Activated B cell treated with CpG ODN at 0.5 μM for 24 hours (primary cell): ENCODE measurements at regions not wholly inside any gene's neighbourhood (a gene's known extent, or its start where the extent isn't known, plus 50 kb on each side); places are given as distances from the start of the nearest gene placed in this dataset.

ENCODE experiments used
- ATAC-seq: fragments of 200-7000 bp; cut with Tn5 transposase; one replicate; pipeline ENCODE4 v1.10.0; 2021; ENCODE audit warnings: low read depth, mild to moderate bottlenecking, moderate library complexity
- CTCF ChIA-PET: fragments of 350-600 bp; sonication (Branson Sonifier 250); formaldehyde crosslinking; loops from one replicate; lab custom pipeline; 2021; ENCODE audit warnings: antibody characterized with exemption; lab: Charles Lee
- POLR2A ChIA-PET: fragments of 350-600 bp; sonication (Branson Sonifier 250); formaldehyde crosslinking; loops from one replicate; lab custom pipeline; 2021; ENCODE audit warnings: antibody characterized with exemption; lab: Charles Lee
- DNase-seq: peaks from one replicate; pipeline ENCODE4 v3.0.0; 2022
- H3K27ac Mint-ChIP-seq: one replicate; pipeline ENCODE4 v1.8.0; 2020; ENCODE audit warnings: mixed read lengths
- H3K27me3 Mint-ChIP-seq: one replicate; pipeline ENCODE4 v1.8.0; 2021; ENCODE audit warnings: mixed read lengths
- H3K36me3 Mint-ChIP-seq: one replicate; pipeline ENCODE4 v1.8.0; 2021; ENCODE audit warnings: low read depth, mixed read lengths
- H3K4me1 Mint-ChIP-seq: one replicate; pipeline ENCODE4 v1.8.0; 2021; ENCODE audit warnings: mixed read lengths
- H3K4me3 Mint-ChIP-seq: one replicate; pipeline ENCODE4 v1.8.0; 2020; ENCODE audit warnings: mild to moderate bottlenecking, mixed read lengths
- H3K9me3 Mint-ChIP-seq: one replicate; pipeline ENCODE4 v1.8.0; 2020; ENCODE audit warnings: mixed read lengths
- intact Hi-C: fragments of 100-400 bp; cut with micrococcal nuclease; formaldehyde crosslinking; loops from one replicate; pipeline ENCODE4 v1.15.1; 2024
- TF ChIP-seq, protein P1 (sequence below): fragments of 200-600 bp; IDR thresholded peaks from one replicate; pipeline ENCODE4 v1.8.0; 2022; ENCODE audit warnings: antibody characterized with exemption, mild to moderate bottlenecking

DNA sequence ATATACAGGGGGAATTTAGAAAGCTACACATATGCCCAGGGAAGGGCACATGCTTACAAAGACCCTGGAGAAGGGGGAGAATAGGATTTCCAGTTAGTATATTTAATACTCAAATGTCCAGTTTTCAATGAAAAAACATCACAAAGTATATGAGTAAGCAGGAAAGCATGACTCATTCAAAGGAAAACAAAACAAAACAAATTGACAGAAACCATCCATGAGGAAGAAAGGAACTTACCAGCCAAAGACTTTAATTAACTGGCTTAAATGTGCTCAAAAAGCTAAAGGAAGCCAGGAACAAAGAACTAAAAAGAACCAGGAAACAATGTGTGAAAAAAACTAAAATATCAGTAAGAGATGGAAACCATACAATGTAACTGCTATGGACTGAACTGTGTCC is 716.2 kb upstream of the ARGLU1 start:
- ChIA-PET CTCF (no interaction called here), POLR2A (no interaction called here)
- intact Hi-C loops: no loop called here
- no peak for DNase-seq
- no peaks in the 10 kb centered on the region for H3K4me1 Mint-ChIP-seq
- no peak overlapping the region for H3K27ac Mint-ChIP-seq
- TF ChIP-seq, protein P1, sequence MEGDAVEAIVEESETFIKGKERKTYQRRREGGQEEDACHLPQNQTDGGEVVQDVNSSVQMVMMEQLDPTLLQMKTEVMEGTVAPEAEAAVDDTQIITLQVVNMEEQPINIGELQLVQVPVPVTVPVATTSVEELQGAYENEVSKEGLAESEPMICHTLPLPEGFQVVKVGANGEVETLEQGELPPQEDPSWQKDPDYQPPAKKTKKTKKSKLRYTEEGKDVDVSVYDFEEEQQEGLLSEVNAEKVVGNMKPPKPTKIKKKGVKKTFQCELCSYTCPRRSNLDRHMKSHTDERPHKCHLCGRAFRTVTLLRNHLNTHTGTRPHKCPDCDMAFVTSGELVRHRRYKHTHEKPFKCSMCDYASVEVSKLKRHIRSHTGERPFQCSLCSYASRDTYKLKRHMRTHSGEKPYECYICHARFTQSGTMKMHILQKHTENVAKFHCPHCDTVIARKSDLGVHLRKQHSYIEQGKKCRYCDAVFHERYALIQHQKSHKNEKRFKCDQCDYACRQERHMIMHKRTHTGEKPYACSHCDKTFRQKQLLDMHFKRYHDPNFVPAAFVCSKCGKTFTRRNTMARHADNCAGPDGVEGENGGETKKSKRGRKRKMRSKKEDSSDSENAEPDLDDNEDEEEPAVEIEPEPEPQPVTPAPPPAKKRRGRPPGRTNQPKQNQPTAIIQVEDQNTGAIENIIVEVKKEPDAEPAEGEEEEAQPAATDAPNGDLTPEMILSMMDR: no peak
- ATAC-seq: no peak
- peaks cover 2% of the 10 kb centered on the region for H3K9me3 Mint-ChIP-seq
- H3K27me3 Mint-ChIP-seq: no peaks in the 10 kb centered on the region
- H3K4me3 Mint-ChIP-seq: no peak overlapping the region
- no peaks in the 10 kb centered on the region for H3K36me3 Mint-ChIP-seq

DNA sequence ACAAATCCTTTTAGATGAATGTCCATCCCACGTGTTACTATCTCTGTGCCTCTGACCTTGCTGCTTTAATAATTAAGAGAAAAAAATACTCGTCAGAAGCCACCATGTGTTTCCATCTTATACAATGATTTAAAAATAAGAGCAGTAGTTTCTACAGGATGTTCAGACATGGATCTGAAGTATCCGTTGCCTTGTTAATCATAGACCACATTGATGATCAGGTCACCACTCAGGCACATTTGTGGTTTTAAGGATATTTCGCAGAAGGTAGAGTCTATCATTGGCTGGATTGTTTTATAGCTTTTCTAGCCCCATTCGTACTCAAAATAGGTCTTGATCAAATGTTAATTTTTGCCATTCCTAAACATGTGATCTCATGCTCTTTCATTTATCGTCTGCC is 710.0 kb upstream of the ARGLU1 start:
- POLR2A ChIA-PET: no interaction called here
- no peaks in the 10 kb centered on the region for H3K36me3 Mint-ChIP-seq
- H3K4me3 Mint-ChIP-seq: no peak overlapping the region
- CTCF ChIA-PET: no interaction called here
- DNase-seq (no peak), ATAC-seq (no peak)
- intact Hi-C loops: no loop called here
- H3K27me3 Mint-ChIP-seq: no peaks in the 10 kb centered on the region
- TF ChIP-seq, protein P1: no peak
- H3K27ac Mint-ChIP-seq: no peak overlapping the region
- no peaks in the 10 kb centered on the region for H3K4me1 Mint-ChIP-seq
- H3K9me3 Mint-ChIP-seq: peaks cover 5% of the 10 kb centered on the region

DNA sequence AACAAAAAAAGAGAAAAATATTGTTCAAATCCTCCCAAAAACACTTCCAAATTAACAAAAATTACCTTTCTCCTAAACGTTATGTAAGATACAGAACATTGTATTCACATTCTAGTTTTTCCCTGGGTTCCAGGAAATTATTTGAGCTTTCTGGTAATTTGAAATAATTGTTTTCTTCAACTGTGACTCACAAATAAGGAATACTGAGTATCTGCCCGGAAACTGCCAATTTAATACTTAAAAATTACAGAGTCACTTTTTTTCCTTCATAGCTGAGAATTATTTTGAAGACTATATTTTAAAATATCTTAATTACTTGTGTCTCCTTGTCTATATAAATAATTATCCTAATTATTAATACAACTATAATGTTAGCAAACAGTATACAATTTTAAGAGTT is 709.0 kb upstream of the ARGLU1 start:
- ATAC-seq (no peak), DNase-seq (no peak)
- ChIA-PET POLR2A (no interaction called here), CTCF (no interaction called here)
- Mint-ChIP-seq H3K9me3 (peaks cover 5% of the 10 kb centered on the region), H3K36me3 (no peaks in the 10 kb centered on the region), H3K4me1 (no peaks in the 10 kb centered on the region), H3K4me3 (no peak overlapping the region), H3K27me3 (no peaks in the 10 kb centered on the region), H3K27ac (no peak overlapping the region)
- intact Hi-C loops: no loop called here
- TF ChIP-seq, protein P1: no peak

DNA sequence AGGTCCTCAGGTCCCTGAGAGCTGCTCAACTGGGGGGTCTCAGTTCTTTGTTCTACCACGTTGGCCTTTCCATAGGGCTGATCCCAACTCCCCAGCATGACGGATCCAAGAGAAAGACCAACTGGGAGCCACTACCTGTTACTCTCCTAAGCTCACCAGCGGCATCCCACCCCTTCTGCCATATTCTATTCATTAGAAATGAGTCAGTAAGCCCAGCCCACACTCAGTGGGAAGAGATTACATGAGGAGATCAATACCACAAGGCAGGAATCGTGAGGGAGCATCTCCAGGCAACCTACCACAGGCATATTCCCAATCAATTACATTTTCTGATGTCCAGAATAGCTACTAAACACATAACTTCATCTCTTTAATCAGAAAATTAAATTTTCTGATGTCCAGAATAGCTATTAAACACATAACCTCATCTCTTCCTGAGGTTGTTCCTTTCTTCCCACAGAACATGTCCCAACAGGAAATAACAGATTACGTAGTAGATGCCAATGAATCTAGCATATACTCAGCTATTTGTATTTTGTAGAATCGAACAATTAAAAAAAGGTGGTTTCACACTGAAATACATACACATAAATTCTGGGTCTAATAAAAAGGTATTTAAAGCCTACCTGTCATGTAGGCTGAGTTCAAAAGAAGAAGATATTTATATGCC is 708.1 kb upstream of the ARGLU1 start:
- no peak for ATAC-seq
- H3K4me1 Mint-ChIP-seq: no peaks in the 10 kb centered on the region
- TF ChIP-seq, protein P1: no peak
- ChIA-PET CTCF (no interaction called here), POLR2A (no interaction called here)
- no peaks in the 10 kb centered on the region for H3K27me3 Mint-ChIP-seq
- no peak overlapping the region for H3K27ac Mint-ChIP-seq
- H3K36me3 Mint-ChIP-seq: no peaks in the 10 kb centered on the region
- peaks cover 5% of the 10 kb centered on the region for H3K9me3 Mint-ChIP-seq
- no peak for DNase-seq
- no peak overlapping the region for H3K4me3 Mint-ChIP-seq
- intact Hi-C loops: no loop called here

DNA sequence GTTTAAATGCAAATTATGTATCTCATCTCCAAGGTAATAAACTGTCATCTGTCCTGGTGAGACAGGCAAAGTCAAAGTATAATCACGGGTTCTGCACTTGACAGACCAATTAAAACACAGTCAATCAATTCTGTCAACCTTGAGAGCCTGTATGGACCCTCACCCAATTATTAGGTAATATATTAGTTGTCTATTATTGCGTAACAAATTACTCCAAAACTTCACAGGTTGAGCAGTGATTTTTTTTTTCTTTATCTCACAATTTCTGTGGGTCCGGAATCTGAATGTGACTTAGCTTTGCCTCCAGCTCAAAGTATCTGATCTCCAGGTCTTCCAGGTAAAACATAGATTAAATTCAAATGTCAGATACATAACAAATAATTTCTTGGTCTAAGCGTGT is 707.4 kb upstream of the ARGLU1 start:
- intact Hi-C loops: no loop called here
- Mint-ChIP-seq H3K4me1 (no peaks in the 10 kb centered on the region), H3K4me3 (no peak overlapping the region), H3K27me3 (no peaks in the 10 kb centered on the region), H3K27ac (no peak overlapping the region), H3K36me3 (no peaks in the 10 kb centered on the region), H3K9me3 (peaks cover 5% of the 10 kb centered on the region)
- no peak for DNase-seq
- ChIA-PET CTCF (no interaction called here), POLR2A (no interaction called here)
- TF ChIP-seq, protein P1: no peak
- ATAC-seq: no peak
